ENCODE measurements at regions not wholly inside any gene's neighbourhood (a gene's known extent, or its start where the extent isn't known, plus 50 kb on each side); places are given as distances from the start of the nearest gene placed in this dataset.

DNA sequence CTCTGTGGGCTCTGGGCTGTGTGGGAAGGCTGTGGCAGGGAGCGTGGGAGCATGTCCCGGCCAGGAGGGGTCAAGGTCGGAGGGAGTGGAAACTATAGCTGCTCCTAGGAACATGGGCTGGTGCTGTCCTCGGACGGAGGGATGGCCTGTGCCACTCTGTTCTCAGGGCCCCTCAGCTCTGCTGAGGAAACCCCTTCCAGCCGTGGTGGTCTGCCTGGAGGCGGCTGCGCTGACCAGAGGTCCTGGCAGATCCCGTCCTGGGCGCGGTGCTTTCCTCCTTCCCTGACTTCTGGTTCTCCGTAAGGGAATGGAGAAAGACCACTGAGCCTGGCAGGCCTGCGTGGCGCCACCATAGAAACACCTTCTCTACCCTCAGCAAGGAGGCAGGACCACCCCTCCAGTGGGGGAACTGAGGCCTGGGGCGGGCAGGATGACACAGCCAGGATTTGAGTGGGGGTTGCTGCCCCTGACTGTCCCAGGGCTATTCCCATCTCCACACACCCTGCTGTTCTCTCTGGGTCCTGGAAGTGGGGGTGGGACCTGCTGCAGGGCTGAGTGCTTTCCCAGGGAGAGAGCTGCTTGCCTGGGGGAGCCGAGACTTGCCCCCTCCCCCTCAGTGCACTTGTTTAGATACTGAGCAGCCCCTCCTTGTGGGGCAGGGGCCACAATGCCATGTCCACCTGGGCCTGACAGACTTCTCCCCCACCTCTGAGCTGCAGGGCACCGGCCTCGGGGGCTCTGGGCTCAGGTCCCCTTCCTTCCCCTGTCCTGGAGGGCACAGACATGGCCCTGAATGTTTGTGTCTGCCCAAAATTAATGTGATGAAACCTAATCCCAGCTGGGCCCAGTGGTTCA, 301.0 kb upstream of the HS6ST1 start:
- no peaks in the 10 kb centered on the region for H3K9me3 ChIP-seq (ENCODE audit: control insufficient read depth, insufficient read depth, low read depth, low read length)
- no peaks in the 10 kb centered on the region for H3K79me2 ChIP-seq (ENCODE audit: control insufficient read depth, insufficient read depth, low read length)
- no peak overlapping the region for H3K27ac ChIP-seq (ENCODE audit: insufficient read depth, low read length)
- H3K4me3 ChIP-seq (replicated peaks in 1 of 4; ENCODE audit: control extremely low read depth in 1 of 4, insufficient read depth in 1 of 4, low read depth in 3 of 4, low read length in 4 of 4), result no peak overlapping the region
- no peak for TF ChIP-seq EZH2 (IDR thresholded peaks at IDR 0.05; ENCODE audit: low read length, missing control alignments)
- H3K27me3 ChIP-seq (ENCODE audit: control insufficient read depth, insufficient read depth, low read length), result no peaks in the 10 kb centered on the region
- no peak overlapping the region for H2AFZ ChIP-seq (ENCODE audit: low read length)
- peaks cover 10% of the 10 kb centered on the region for H3K4me1 ChIP-seq (ENCODE audit: control insufficient read depth, extremely low read depth, insufficient read depth, low read length)
- H3K9ac ChIP-seq (ENCODE audit: insufficient read depth, low read length), result no peak overlapping the region
- no peak overlapping the region for H3K4me2 ChIP-seq (ENCODE audit: extremely low read depth, insufficient read depth, low read length)
- DNase-seq (ENCODE audit: low read depth in 2 of 2), result no peak
- no peaks in the 10 kb centered on the region for H4K20me1 ChIP-seq (ENCODE audit: control insufficient read depth, extremely low read depth, insufficient read depth, low read length)
- no peaks in the 10 kb centered on the region for H3K36me3 ChIP-seq (ENCODE audit: control insufficient read depth, insufficient read depth, low read length)

- no peaks in the 10 kb centered on the region for H4K20me1 ChIP-seq (ENCODE audit: control insufficient read depth, extremely low read depth, insufficient read depth, low read length)
These were observed 302.4 kb upstream of the HS6ST1 start for GRCh38 chr2:128621074-128621473.

GRCh38 chr2:128622371-128622770, 303.7 kb upstream of the HS6ST1 start:
- no peak for DNase-seq (ENCODE audit: low read depth in 2 of 2)
- TF ChIP-seq EZH2 (IDR thresholded peaks at IDR 0.05; ENCODE audit: low read length, missing control alignments), result no peak
- TF ChIP-seq CTCF (conservative IDR thresholded peaks at IDR 0.05 in 1 of 2, IDR thresholded peaks at IDR 0.05 in 1 of 2; ENCODE audit: low read depth in 1 of 2, low read length in 2 of 2), result no peak
- Histone ChIP-seq H4K20me1 (ENCODE audit: control insufficient read depth, extremely low read depth, insufficient read depth, low read length) (no peaks in the 10 kb centered on the region), H3K9me3 (ENCODE audit: control insufficient read depth, insufficient read depth, low read depth, low read length) (no peaks in the 10 kb centered on the region), H2AFZ (ENCODE audit: low read length) (no peak overlapping the region), H3K36me3 (ENCODE audit: control insufficient read depth, insufficient read depth, low read length) (no peaks in the 10 kb centered on the region), H3K9ac (ENCODE audit: insufficient read depth, low read length) (no peak overlapping the region), H3K4me3 (replicated peaks in 1 of 4; ENCODE audit: control extremely low read depth in 1 of 4, insufficient read depth in 1 of 4, low read depth in 3 of 4, low read length in 4 of 4) (no peak overlapping the region), H3K79me2 (ENCODE audit: control insufficient read depth, insufficient read depth, low read length) (no peaks in the 10 kb centered on the region), H3K4me2 (ENCODE audit: extremely low read depth, insufficient read depth, low read length) (no peak overlapping the region), H3K27me3 (ENCODE audit: control insufficient read depth, insufficient read depth, low read length) (no peaks in the 10 kb centered on the region), H3K4me1 (ENCODE audit: control insufficient read depth, extremely low read depth, insufficient read depth, low read length) (peaks cover 10% of the 10 kb centered on the region), H3K27ac (ENCODE audit: insufficient read depth, low read length) (no peak overlapping the region)

More at GRCh38 chr2:128621074-128621473, 302.4 kb upstream of the HS6ST1 start:
- Histone ChIP-seq H3K27ac (ENCODE audit: insufficient read depth, low read length) (no peak overlapping the region), H3K36me3 (ENCODE audit: control insufficient read depth, insufficient read depth, low read length) (no peaks in the 10 kb centered on the region), H3K4me3 (replicated peaks in 1 of 4; ENCODE audit: control extremely low read depth in 1 of 4, insufficient read depth in 1 of 4, low read depth in 3 of 4, low read length in 4 of 4) (no peak overlapping the region), H3K79me2 (ENCODE audit: control insufficient read depth, insufficient read depth, low read length) (no peaks in the 10 kb centered on the region), H3K4me1 (ENCODE audit: control insufficient read depth, extremely low read depth, insufficient read depth, low read length) (peaks cover 10% of the 10 kb centered on the region), H2AFZ (ENCODE audit: low read length) (no peak overlapping the region), H3K9me3 (ENCODE audit: control insufficient read depth, insufficient read depth, low read depth, low read length) (no peaks in the 10 kb centered on the region), H3K27me3 (ENCODE audit: control insufficient read depth, insufficient read depth, low read length) (no peaks in the 10 kb centered on the region), H3K9ac (ENCODE audit: insufficient read depth, low read length) (no peak overlapping the region), H3K4me2 (ENCODE audit: extremely low read depth, insufficient read depth, low read length) (no peak overlapping the region)
- no peak for TF ChIP-seq EZH2 (IDR thresholded peaks at IDR 0.05; ENCODE audit: low read length, missing control alignments)
- TF ChIP-seq CTCF (conservative IDR thresholded peaks at IDR 0.05 in 1 of 2, IDR thresholded peaks at IDR 0.05 in 1 of 2; ENCODE audit: low read depth in 1 of 2, low read length in 2 of 2), result no peak
- DNase-seq (ENCODE audit: low read depth in 2 of 2), result no peak
